SK-N-SH treated with all-trans-retinoic acid at 6 μM for 48 hours (cell line): ENCODE measurements at regions not wholly inside any gene's neighbourhood (a gene's known extent, or its start where the extent isn't known, plus 50 kb on each side); places are given as distances from the start of the nearest gene placed in this dataset.

Experiments used
- ATAC-seq: fragments of 200-7000 bp; cut with Tn5 transposase; 3 replicates; pipeline ENCODE4 v1.9.1; 2020; ENCODE audit warnings: mild to moderate bottlenecking, moderate library complexity
- ARNTL ChIP-seq: fragments of 450-650 bp; formaldehyde crosslinking; IDR thresholded peaks from 2 replicates; pipeline ENCODE4 v1.5.0; 2020; ENCODE audit warnings: low read depth, mild to moderate bottlenecking, moderate library complexity, borderline replicate concordance
- BACH2 ChIP-seq: fragments of 250-450 bp; sonication (Bioruptor Pico); IDR thresholded peaks from 2 replicates; pipeline ENCODE4 v1.9.0; 2021; ENCODE audit warnings: mild to moderate bottlenecking, borderline replicate concordance
- CSDC2 ChIP-seq: fragments of 250-450 bp; sonication (Bioruptor Pico); IDR thresholded peaks from 2 replicates; pipeline ENCODE4 v1.5.0; 2020; ENCODE audit warnings: mild to moderate bottlenecking, moderate library complexity
- ESRRG ChIP-seq: fragments of 250-450 bp; sonication (Bioruptor Pico); IDR thresholded peaks from 2 replicates; pipeline ENCODE4 v1.6.1; 2021; ENCODE audit warnings: mild to moderate bottlenecking
- GLIS3 ChIP-seq: fragments of 250-450 bp; sonication (Bioruptor Pico); IDR thresholded peaks from 2 replicates; pipeline ENCODE4 v1.5.0; 2020; ENCODE audit warnings: mild to moderate bottlenecking, moderate library complexity
- ISL1 ChIP-seq: fragments of 250-450 bp; sonication (Bioruptor Pico); IDR thresholded peaks from 2 replicates; pipeline ENCODE4 v2.1.2; 2022; ENCODE audit warnings: mild to moderate bottlenecking, moderate library complexity
- OSR1 ChIP-seq: fragments of 250-450 bp; sonication (Bioruptor Pico); IDR thresholded peaks from 2 replicates; pipeline ENCODE4 v1.8.0; 2022; ENCODE audit warnings: moderate library complexity, mild to moderate bottlenecking, inconsistent platforms
- POU6F1 ChIP-seq: fragments of 250-450 bp; sonication (Bioruptor Pico); IDR thresholded peaks from 2 replicates; pipeline ENCODE4 v1.8.0; 2021; ENCODE audit warnings: low read depth, mild to moderate bottlenecking, moderate library complexity, borderline replicate concordance
- PPARA ChIP-seq: fragments of 250-450 bp; sonication (Bioruptor Pico); IDR thresholded peaks from 2 replicates; pipeline ENCODE4 v1.5.0; 2020; ENCODE audit warnings: mild to moderate bottlenecking, borderline replicate concordance
- RARB ChIP-seq: fragments of 250-450 bp; sonication (Bioruptor Pico); IDR thresholded peaks from 2 replicates; pipeline ENCODE4 v1.8.0; 2021; ENCODE audit warnings: mild to moderate bottlenecking, moderate library complexity
- SNAI2 ChIP-seq: fragments of 250-450 bp; sonication (Bioruptor Pico); IDR thresholded peaks from 2 replicates; pipeline ENCODE4 v1.5.0; 2020; ENCODE audit warnings: mild to moderate bottlenecking, moderate library complexity
- TOX ChIP-seq: fragments of 250-450 bp; sonication (Bioruptor Pico); IDR thresholded peaks from 2 replicates; pipeline ENCODE4 v1.8.0; 2021; ENCODE audit warnings: mild to moderate bottlenecking, moderate library complexity, borderline replicate concordance
- TSHZ2 ChIP-seq: fragments of 250-450 bp; sonication (Bioruptor Pico); IDR thresholded peaks from 2 replicates; pipeline ENCODE4 v1.5.0; 2020; ENCODE audit warnings: mild to moderate bottlenecking, moderate library complexity
- ZFP30 ChIP-seq: fragments of 450-650 bp; formaldehyde crosslinking; IDR thresholded peaks from 2 replicates; pipeline ENCODE4 v1.5.0; 2022; ENCODE audit warnings: mild to moderate bottlenecking, moderate library complexity
- ZNF565 ChIP-seq: fragments of 450-650 bp; formaldehyde crosslinking; conservative IDR thresholded peaks from 2 replicates; pipeline ENCODE4 v1.5.0; 2020; ENCODE audit warnings: low read depth, mild to moderate bottlenecking, moderate library complexity
- ZNF70 ChIP-seq: fragments of 450-650 bp; formaldehyde crosslinking; IDR thresholded peaks from 2 replicates; pipeline ENCODE4 v1.5.0; 2020; ENCODE audit warnings: mild to moderate bottlenecking, moderate library complexity
- ZNF8 ChIP-seq: fragments of 450-650 bp; formaldehyde crosslinking; IDR thresholded peaks from 2 replicates; pipeline ENCODE4 v1.5.0; 2020; ENCODE audit warnings: mild to moderate bottlenecking, moderate library complexity
- TF ChIP-seq, protein P1 (sequence below): fragments of 250-450 bp; sonication (Bioruptor Pico); IDR thresholded peaks from 2 replicates; pipeline ENCODE4 v1.8.0; 2020; ENCODE audit warnings: mild to moderate bottlenecking, moderate library complexity, borderline replicate concordance
- TF ChIP-seq, protein P2 (sequence below): fragments of 250-450 bp; sonication (Bioruptor Pico); IDR thresholded peaks from 2 replicates; pipeline ENCODE4 v1.5.1; 2021; ENCODE audit warnings: mild to moderate bottlenecking, moderate library complexity

DNA sequence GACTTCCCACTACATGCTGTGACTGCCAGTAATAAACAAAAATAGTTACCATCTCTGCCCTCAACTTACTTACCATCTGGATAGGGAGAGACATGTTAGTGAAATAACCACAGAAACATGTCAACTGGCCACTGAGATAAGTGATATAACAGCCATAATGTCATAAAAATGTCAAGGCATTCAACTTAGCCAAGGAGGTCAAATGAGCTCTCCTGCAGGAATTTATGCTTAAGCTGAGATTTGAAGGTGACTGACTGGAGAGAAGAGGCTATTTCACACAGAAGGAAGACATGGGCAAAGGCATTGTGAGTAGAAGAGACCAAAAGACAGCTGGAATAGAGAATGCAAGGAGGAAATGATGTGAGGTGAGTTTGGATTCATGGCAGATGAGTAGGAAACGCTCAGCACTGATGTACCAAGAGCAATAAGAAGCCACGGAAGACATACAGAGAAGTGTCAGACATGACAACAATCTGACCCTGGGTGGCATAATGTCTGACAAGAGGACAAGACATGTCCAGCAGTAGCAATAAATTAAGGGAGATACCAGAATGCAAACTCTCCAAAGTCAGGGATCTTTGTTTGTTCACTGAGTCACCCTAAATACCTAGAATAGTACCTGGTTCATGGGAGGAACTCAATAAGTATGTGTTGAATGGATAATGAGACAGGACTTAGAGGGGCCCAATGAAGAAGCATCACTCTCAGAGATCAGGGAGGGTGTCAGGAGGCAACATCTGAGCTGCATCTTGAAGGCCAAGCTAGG is 318.8 kb downstream of the ACTL7B start (continued):
- TF ChIP-seq, protein P1, sequence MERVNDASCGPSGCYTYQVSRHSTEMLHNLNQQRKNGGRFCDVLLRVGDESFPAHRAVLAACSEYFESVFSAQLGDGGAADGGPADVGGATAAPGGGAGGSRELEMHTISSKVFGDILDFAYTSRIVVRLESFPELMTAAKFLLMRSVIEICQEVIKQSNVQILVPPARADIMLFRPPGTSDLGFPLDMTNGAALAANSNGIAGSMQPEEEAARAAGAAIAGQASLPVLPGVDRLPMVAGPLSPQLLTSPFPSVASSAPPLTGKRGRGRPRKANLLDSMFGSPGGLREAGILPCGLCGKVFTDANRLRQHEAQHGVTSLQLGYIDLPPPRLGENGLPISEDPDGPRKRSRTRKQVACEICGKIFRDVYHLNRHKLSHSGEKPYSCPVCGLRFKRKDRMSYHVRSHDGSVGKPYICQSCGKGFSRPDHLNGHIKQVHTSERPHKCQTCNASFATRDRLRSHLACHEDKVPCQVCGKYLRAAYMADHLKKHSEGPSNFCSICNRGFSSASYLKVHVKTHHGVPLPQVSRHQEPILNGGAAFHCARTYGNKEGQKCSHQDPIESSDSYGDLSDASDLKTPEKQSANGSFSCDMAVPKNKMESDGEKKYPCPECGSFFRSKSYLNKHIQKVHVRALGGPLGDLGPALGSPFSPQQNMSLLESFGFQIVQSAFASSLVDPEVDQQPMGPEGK: no peak

- ATAC-seq: peak; percentile 74
- TF ChIP-seq, protein P1: no peak
- no peak for TF ChIP-seq PPARA (CRISPR knock-in tag)
- no peak for TF ChIP-seq RARB
- TF ChIP-seq GLIS3 (CRISPR knock-in tag): no peak
- no peak for TF ChIP-seq ZNF70 (CRISPR knock-in tag)
- TF ChIP-seq CSDC2 (CRISPR knock-in tag): no peak
- TF ChIP-seq ARNTL: no peak
- no peak for TF ChIP-seq POU6F1 (CRISPR knock-in tag)
- no peak for TF ChIP-seq ISL1 (CRISPR knock-in tag)
- no peak for TF ChIP-seq TOX (CRISPR knock-in tag)
Measured at GRCh38 chr9:108535526-108535925, 320.3 kb downstream of the ACTL7B start.

GRCh38 chr9:108534741-108535140 is 321.0 kb downstream of the ACTL7B start:
- no peak for TF ChIP-seq ARNTL
- peak; percentile 48; the same call in 1 of the 3 replicates for ATAC-seq

- TF ChIP-seq ZNF70 (CRISPR knock-in tag) (no peak), ZNF8 (CRISPR knock-in tag) (no peak), OSR1 (CRISPR knock-in tag) (no peak), PPARA (CRISPR knock-in tag) (no peak), TSHZ2 (CRISPR knock-in tag) (no peak), ZFP30 (CRISPR knock-in tag) (no peak), ZNF565 (CRISPR knock-in tag) (no peak), ISL1 (CRISPR knock-in tag) (no peak), SNAI2 (CRISPR knock-in tag) (no peak), POU6F1 (CRISPR knock-in tag) (no peak), ESRRG (CRISPR knock-in tag) (no peak), BACH2 (CRISPR knock-in tag) (no peak)
- TF ChIP-seq, protein P1: no peak
- TF ChIP-seq, protein P2, sequence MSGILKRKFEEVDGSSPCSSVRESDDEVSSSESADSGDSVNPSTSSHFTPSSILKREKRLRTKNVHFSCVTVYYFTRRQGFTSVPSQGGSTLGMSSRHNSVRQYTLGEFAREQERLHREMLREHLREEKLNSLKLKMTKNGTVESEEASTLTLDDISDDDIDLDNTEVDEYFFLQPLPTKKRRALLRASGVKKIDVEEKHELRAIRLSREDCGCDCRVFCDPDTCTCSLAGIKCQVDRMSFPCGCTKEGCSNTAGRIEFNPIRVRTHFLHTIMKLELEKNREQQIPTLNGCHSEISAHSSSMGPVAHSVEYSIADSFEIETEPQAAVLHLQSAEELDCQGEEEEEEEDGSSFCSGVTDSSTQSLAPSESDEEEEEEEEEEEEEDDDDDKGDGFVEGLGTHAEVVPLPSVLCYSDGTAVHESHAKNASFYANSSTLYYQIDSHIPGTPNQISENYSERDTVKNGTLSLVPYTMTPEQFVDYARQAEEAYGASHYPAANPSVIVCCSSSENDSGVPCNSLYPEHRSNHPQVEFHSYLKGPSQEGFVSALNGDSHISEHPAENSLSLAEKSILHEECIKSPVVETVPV: no peak
- ATAC-seq: no peak
Measured at GRCh38 chr9:108530141-108530540, 325.6 kb downstream of the ACTL7B start.
